ENCODE measurements at regions not wholly inside any gene's neighbourhood (a gene's known extent, or its start where the extent isn't known, plus 50 kb on each side); places are given as distances from the start of the nearest gene placed in this dataset.

DNA sequence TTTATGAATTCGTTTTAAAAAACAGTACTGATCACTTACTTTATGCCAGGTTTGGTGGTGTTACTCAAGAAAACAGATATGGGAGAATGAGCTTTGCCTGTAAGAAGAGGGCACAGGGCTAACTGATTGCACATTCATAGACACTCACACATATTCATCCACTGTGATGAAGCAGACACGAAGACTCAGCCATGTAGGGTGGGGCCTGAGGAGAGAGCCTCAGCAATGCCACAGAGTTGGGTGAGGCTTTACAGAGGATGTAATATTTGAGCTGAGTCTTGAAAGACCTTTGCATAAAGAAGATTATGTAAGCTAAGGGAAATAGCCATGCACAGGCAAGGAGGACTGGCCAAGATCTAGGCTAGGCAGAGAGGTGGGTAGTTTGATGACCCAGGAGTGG lies 472.8 kb downstream of the PSAT1 start:
- TF ChIP-seq, protein P1, sequence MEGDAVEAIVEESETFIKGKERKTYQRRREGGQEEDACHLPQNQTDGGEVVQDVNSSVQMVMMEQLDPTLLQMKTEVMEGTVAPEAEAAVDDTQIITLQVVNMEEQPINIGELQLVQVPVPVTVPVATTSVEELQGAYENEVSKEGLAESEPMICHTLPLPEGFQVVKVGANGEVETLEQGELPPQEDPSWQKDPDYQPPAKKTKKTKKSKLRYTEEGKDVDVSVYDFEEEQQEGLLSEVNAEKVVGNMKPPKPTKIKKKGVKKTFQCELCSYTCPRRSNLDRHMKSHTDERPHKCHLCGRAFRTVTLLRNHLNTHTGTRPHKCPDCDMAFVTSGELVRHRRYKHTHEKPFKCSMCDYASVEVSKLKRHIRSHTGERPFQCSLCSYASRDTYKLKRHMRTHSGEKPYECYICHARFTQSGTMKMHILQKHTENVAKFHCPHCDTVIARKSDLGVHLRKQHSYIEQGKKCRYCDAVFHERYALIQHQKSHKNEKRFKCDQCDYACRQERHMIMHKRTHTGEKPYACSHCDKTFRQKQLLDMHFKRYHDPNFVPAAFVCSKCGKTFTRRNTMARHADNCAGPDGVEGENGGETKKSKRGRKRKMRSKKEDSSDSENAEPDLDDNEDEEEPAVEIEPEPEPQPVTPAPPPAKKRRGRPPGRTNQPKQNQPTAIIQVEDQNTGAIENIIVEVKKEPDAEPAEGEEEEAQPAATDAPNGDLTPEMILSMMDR (conservative IDR thresholded peaks at IDR 0.05; ENCODE audit: low read depth, low read length): no peak
- TF ChIP-seq EZH2 (IDR thresholded peaks at IDR 0.05; ENCODE audit: borderline replicate concordance, low read depth, low read length, poor library complexity, severe bottlenecking): no peak

All from A673 (cell line).